HEK293T (cell line): ENCODE measurements at regions not wholly inside any gene's neighbourhood (a gene's known extent, or its start where the extent isn't known, plus 50 kb on each side); places are given as distances from the start of the nearest gene placed in this dataset.
"Not testable (repeated sequence)": the region's sequence is repeated elsewhere in the genome, so short reads cannot be mapped to it uniquely, and the experiment has no call there.

Experiments
- CTCF ChIA-PET: fragments of 350-600 bp; formaldehyde crosslinking; extraction: SDS; loops from one replicate; lab custom pipeline; 2021; ENCODE audit warnings: antibody characterized with exemption, inconsistent platforms; lab: Yijun Ruan, JAX
- POLR2A ChIA-PET: fragments of 350-600 bp; formaldehyde crosslinking; extraction: SDS; loops from one replicate; lab custom pipeline; 2020; ENCODE audit warnings: antibody characterized with exemption, inconsistent platforms; lab: Yijun Ruan, JAX
- DNase-seq: peaks from one replicate; pipeline ENCODE4 v3.0.0; 2012; ENCODE audit warnings: mixed read lengths; ENCODE audit errors: extremely low spot score
- ARNT ChIP-seq: fragments of 450-650 bp; IDR thresholded peaks from 2 replicates; pipeline ENCODE4 v1.6.1; 2017; ENCODE audit warnings: mild to moderate bottlenecking
- BHLHE40 ChIP-seq: fragments of 450-650 bp; IDR thresholded peaks from 2 replicates; pipeline ENCODE4 v1.6.1; 2016; ENCODE audit warnings: mild to moderate bottlenecking, moderate library complexity, borderline replicate concordance
- CTBP1 ChIP-seq: fragments of 450-650 bp; IDR thresholded peaks from 2 replicates; pipeline ENCODE4 v1.6.1; 2016; ENCODE audit warnings: borderline replicate concordance
- ELF4 ChIP-seq: fragments of 450-650 bp; IDR thresholded peaks from 2 replicates; pipeline ENCODE4 v1.6.1; 2017; ENCODE audit warnings: antibody characterized with exemption
- FOXA1 ChIP-seq: fragments of 450-650 bp; IDR thresholded peaks from 2 replicates; pipeline ENCODE4 v1.6.1; 2016; ENCODE audit warnings: mild to moderate bottlenecking
- FOXK2 ChIP-seq: fragments of 450-650 bp; IDR thresholded peaks from 2 replicates; pipeline ENCODE4 v1.6.1; 2016; ENCODE audit warnings: mild to moderate bottlenecking
- FOXM1 ChIP-seq: fragments of 450-650 bp; IDR thresholded peaks from 2 replicates; pipeline ENCODE4 v1.6.1; 2017; ENCODE audit warnings: mild to moderate bottlenecking, borderline replicate concordance
- HDGF ChIP-seq: fragments of 450-650 bp; IDR thresholded peaks from 2 replicates; pipeline ENCODE4 v1.6.1; 2017; ENCODE audit warnings: antibody characterized with exemption, borderline replicate concordance
- L3MBTL2 ChIP-seq: fragments of 450-650 bp; conservative IDR thresholded peaks from 2 replicates; pipeline ENCODE4 v1.6.1; 2016; ENCODE audit warnings: mild to moderate bottlenecking
- LEF1 ChIP-seq: fragments of 450-650 bp; IDR thresholded peaks from 2 replicates; pipeline ENCODE4 v1.6.1; 2017; ENCODE audit warnings: mild to moderate bottlenecking, borderline replicate concordance
- NFRKB ChIP-seq: fragments of 450-650 bp; IDR thresholded peaks from 2 replicates; pipeline ENCODE4 v1.6.1; 2016; ENCODE audit warnings: mild to moderate bottlenecking, moderate library complexity
- SP1 ChIP-seq: fragments of 450-650 bp; IDR thresholded peaks from 2 replicates; pipeline ENCODE4 v1.6.1; 2017
- SUZ12 ChIP-seq: fragments of 450-650 bp; IDR thresholded peaks from 2 replicates; pipeline ENCODE4 v1.6.1; 2016; ENCODE audit warnings: mild to moderate bottlenecking
- TARDBP ChIP-seq: fragments of 450-650 bp; IDR thresholded peaks from 2 replicates; pipeline ENCODE4 v1.6.1; 2016
- ZNF384 ChIP-seq: fragments of 450-650 bp; IDR thresholded peaks from 2 replicates; pipeline ENCODE4 v1.6.1; 2016
- TF ChIP-seq, protein P1 (sequence below): fragments of 450-650 bp; IDR thresholded peaks from 2 replicates; pipeline ENCODE4 v1.6.1; 2016

GRCh38 chr5:85656050-85656449 lies 961.7 kb upstream of the COX7C start:
- no peak for DNase-seq
- ChIA-PET CTCF (no interaction called here), POLR2A (no interaction called here)
- TF ChIP-seq TARDBP, result no peak
- TF ChIP-seq, protein P1, sequence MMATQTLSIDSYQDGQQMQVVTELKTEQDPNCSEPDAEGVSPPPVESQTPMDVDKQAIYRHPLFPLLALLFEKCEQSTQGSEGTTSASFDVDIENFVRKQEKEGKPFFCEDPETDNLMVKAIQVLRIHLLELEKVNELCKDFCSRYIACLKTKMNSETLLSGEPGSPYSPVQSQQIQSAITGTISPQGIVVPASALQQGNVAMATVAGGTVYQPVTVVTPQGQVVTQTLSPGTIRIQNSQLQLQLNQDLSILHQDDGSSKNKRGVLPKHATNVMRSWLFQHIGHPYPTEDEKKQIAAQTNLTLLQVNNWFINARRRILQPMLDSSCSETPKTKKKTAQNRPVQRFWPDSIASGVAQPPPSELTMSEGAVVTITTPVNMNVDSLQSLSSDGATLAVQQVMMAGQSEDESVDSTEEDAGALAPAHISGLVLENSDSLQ, result no peak
- no peak for TF ChIP-seq ELF4
- no peak for TF ChIP-seq BHLHE40
- TF ChIP-seq SUZ12, result no peak
- TF ChIP-seq FOXM1, result no peak
- no peak for TF ChIP-seq L3MBTL2
- no peak for TF ChIP-seq ARNT
- TF ChIP-seq FOXA1, result no peak
- TF ChIP-seq SP1, result no peak
- TF ChIP-seq LEF1, result no peak
- TF ChIP-seq CTBP1, result no peak
- TF ChIP-seq HDGF, result no peak
- TF ChIP-seq FOXK2, result no peak
- no peak for TF ChIP-seq NFRKB
- TF ChIP-seq ZNF384, result no peak

DNA sequence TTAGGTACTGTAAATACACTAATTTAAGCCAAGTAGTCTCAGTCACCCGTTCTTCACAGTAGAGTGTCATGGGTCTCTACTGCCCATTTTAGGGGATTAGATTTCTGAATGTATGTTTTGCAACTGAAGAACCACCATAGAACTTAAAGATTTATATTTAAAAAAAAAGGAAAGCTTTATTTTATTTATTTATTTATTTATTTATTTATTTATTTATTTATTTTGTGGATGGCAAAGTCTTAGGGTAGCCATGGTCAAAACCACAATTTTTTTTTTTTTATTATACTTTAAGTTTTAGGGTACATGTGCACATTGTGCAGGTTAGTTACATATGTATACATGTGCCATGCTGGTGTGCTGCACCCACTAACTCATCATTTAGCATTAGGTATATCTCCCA lies 960.4 kb upstream of the COX7C start:
- CTCF ChIA-PET, result interaction anchor here (0.6 kb wide), 1 partner anchor 20 kb away, joined by 3 read pairs; no protein-coding TSS in a partner anchor
- DNase-seq, POLR2A ChIA-PET: not testable (repeated sequence)

- DNase-seq, CTCF ChIA-PET, POLR2A ChIA-PET: not testable (repeated sequence)
- peak; percentile 34; the same call in 1 of the 2 replicates for TF ChIP-seq NFRKB
- peak; percentile 89 for TF ChIP-seq L3MBTL2
Measured at GRCh38 chr5:85662969-85663707, 954.6 kb upstream of the COX7C start.

DNA sequence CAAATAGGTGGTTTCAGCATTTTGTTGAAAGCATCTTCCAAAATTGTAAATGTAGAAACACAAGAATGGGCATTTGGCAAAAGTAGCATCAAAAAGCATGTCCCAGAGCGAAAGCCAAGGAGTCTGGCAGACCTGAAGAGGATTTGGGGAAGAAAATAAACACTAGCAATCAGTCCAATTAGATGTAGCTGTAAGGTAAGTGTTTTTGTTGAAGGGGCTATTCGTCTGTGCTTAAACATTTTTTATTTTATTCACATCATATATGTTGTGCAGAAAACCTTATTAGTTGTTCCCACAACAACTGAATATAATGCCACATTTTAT lies 954.1 kb upstream of the COX7C start:
- DNase-seq, result peak; percentile 12
- TF ChIP-seq ARNT, result no peak
- TF ChIP-seq FOXM1, result no peak
- POLR2A ChIA-PET, result no interaction called here
- CTCF ChIA-PET, result no interaction called here

- POLR2A ChIA-PET, result no interaction called here
- no peak for DNase-seq
- CTCF ChIA-PET, result no interaction called here
- TF ChIP-seq BHLHE40, result no peak
Measured at GRCh38 chr5:85670417-85670816, 947.3 kb upstream of the COX7C start.

GRCh38 chr5:85671223-85671970 lies 946.3 kb upstream of the COX7C start:
- no peak for DNase-seq

GRCh38 chr5:85681871-85682270 lies 935.9 kb upstream of the COX7C start:
- TF ChIP-seq FOXK2, result no peak
- no peak for TF ChIP-seq TARDBP
- no peak for TF ChIP-seq ZNF384
- no peak for TF ChIP-seq FOXA1
- TF ChIP-seq ARNT, result no peak
- no peak for TF ChIP-seq SUZ12
- no peak for TF ChIP-seq FOXM1
- TF ChIP-seq BHLHE40, result no peak
- POLR2A ChIA-PET, result no interaction called here
- CTCF ChIA-PET, result no interaction called here
- no peak for DNase-seq

More at GRCh38 chr5:85671223-85671970, 946.3 kb upstream of the COX7C start:
- no peak for TF ChIP-seq CTBP1
- TF ChIP-seq, protein P1, result no peak
- no peak for TF ChIP-seq NFRKB
- TF ChIP-seq TARDBP, result no peak
- no peak for TF ChIP-seq ZNF384
- no peak for TF ChIP-seq ARNT
- no peak for TF ChIP-seq FOXA1
- no peak for TF ChIP-seq LEF1
- TF ChIP-seq HDGF, result no peak
- TF ChIP-seq SUZ12, result no peak
- TF ChIP-seq FOXM1, result no peak
- POLR2A ChIA-PET, result no interaction called here
- CTCF ChIA-PET, result no interaction called here

DNA sequence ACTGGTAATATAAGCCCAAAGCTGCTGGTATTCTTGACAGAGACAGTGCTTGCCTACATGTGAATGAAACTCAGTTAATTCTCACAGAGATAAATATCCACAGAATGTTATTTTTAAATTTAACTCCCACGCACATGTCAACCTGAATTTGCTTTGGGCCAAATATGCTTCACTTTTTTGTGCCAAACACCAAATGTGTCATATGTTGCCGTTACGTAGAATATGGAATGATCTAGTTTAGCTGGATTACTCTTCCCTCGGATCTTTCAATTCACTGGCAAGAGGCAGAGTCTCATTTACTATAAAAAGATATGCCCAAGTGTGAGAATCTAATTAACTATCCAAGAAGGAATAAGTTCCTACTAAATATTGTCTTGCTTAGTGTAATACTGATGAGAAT lies 933.4 kb upstream of the COX7C start:
- DNase-seq, result no peak
- ChIA-PET POLR2A (no interaction called here), CTCF (no interaction called here)
- TF ChIP-seq L3MBTL2 (no peak), FOXK2 (no peak), NFRKB (no peak), SP1 (no peak), CTBP1 (no peak), ELF4 (no peak), ARNT (no peak), SUZ12 (no peak), FOXA1 (no peak), TARDBP (no peak)
- TF ChIP-seq, protein P1, result no peak
